ENCODE measurements at regions not wholly inside any gene's neighbourhood (a gene's known extent, or its start where the extent isn't known, plus 50 kb on each side); places are given as distances from the start of the nearest gene placed in this dataset.

GRCh38 chr2:76516861-76517573 is 806.3 kb upstream of the GCFC2 start:
- Mint-ChIP-seq H3K4me1 (ENCODE audit: low read depth, unreplicated experiment) (no peaks in the 10 kb centered on the region), H3K9me3 (ENCODE audit: low read depth, unreplicated experiment) (peaks cover 24% of the 10 kb centered on the region), H3K27me3 (ENCODE audit: unreplicated experiment) (no peaks in the 10 kb centered on the region), H3K4me3 (ENCODE audit: low read depth, unreplicated experiment) (no peak overlapping the region), H3K36me3 (ENCODE audit: insufficient read depth, unreplicated experiment) (no peaks in the 10 kb centered on the region), H3K27ac (ENCODE audit: unreplicated experiment) (no peak overlapping the region)
- DNase-seq: no peak
- CTCF ChIA-PET: no interaction called here
- TF ChIP-seq CTCF (IDR thresholded peaks at IDR 0.05; ENCODE audit: unreplicated experiment): no peak
- intact Hi-C loops (cut with micrococcal nuclease; ENCODE audit: unreplicated experiment): no loop called here
- BruUV-seq (replicated peaks): no TSS peak

GRCh38 chr2:76512201-76512820 is 801.6 kb upstream of the GCFC2 start:
- no peaks in the 10 kb centered on the region for H3K4me1 Mint-ChIP-seq (ENCODE audit: low read depth, unreplicated experiment)
- no TSS peak for BruUV-seq (replicated peaks)
- intact Hi-C loops (cut with micrococcal nuclease; ENCODE audit: unreplicated experiment): no loop called here
- H3K9me3 Mint-ChIP-seq (ENCODE audit: low read depth, unreplicated experiment): peaks cover 18% of the 10 kb centered on the region
- CTCF ChIA-PET: no interaction called here
- DNase-seq: no peak
- H3K4me3 Mint-ChIP-seq (ENCODE audit: low read depth, unreplicated experiment): no peak overlapping the region
- no peaks in the 10 kb centered on the region for H3K36me3 Mint-ChIP-seq (ENCODE audit: insufficient read depth, unreplicated experiment)
- TF ChIP-seq CTCF (IDR thresholded peaks at IDR 0.05; ENCODE audit: unreplicated experiment): no peak
- H3K27ac Mint-ChIP-seq (ENCODE audit: unreplicated experiment): no peak overlapping the region
- H3K27me3 Mint-ChIP-seq (ENCODE audit: unreplicated experiment): no peaks in the 10 kb centered on the region

- TF ChIP-seq CTCF (IDR thresholded peaks at IDR 0.05; ENCODE audit: unreplicated experiment): no peak
- Mint-ChIP-seq H3K4me3 (ENCODE audit: low read depth, unreplicated experiment) (no peak overlapping the region), H3K36me3 (ENCODE audit: insufficient read depth, unreplicated experiment) (no peaks in the 10 kb centered on the region), H3K27ac (ENCODE audit: unreplicated experiment) (no peak overlapping the region), H3K27me3 (ENCODE audit: unreplicated experiment) (no peaks in the 10 kb centered on the region), H3K4me1 (ENCODE audit: low read depth, unreplicated experiment) (no peaks in the 10 kb centered on the region), H3K9me3 (ENCODE audit: low read depth, unreplicated experiment) (peaks cover 12% of the 10 kb centered on the region)
- intact Hi-C loops (cut with micrococcal nuclease; ENCODE audit: unreplicated experiment): no loop called here
- BruUV-seq (replicated peaks): no TSS peak
- no peak for DNase-seq
- CTCF ChIA-PET: no interaction called here
Observed at GRCh38 chr2:76506538-76506937, 795.8 kb upstream of the GCFC2 start.

GRCh38 chr2:76501641-76502040 is 790.9 kb upstream of the GCFC2 start:
- no peaks in the 10 kb centered on the region for H3K27me3 Mint-ChIP-seq (ENCODE audit: unreplicated experiment)
- H3K27ac Mint-ChIP-seq (ENCODE audit: unreplicated experiment): no peak overlapping the region
- no TSS peak for BruUV-seq (replicated peaks)
- CTCF ChIA-PET: no interaction called here
- peaks cover 9% of the 10 kb centered on the region for H3K9me3 Mint-ChIP-seq (ENCODE audit: low read depth, unreplicated experiment)
- H3K36me3 Mint-ChIP-seq (ENCODE audit: insufficient read depth, unreplicated experiment): no peaks in the 10 kb centered on the region
- intact Hi-C loops (cut with micrococcal nuclease; ENCODE audit: unreplicated experiment): no loop called here
- no peak overlapping the region for H3K4me3 Mint-ChIP-seq (ENCODE audit: low read depth, unreplicated experiment)
- no peak for DNase-seq
- no peaks in the 10 kb centered on the region for H3K4me1 Mint-ChIP-seq (ENCODE audit: low read depth, unreplicated experiment)
- TF ChIP-seq CTCF (IDR thresholded peaks at IDR 0.05; ENCODE audit: unreplicated experiment): no peak

All from Calu3 (cell line).